ENCODE measurements at regions not wholly inside any gene's neighbourhood (a gene's known extent, or its start where the extent isn't known, plus 50 kb on each side); places are given as distances from the start of the nearest gene placed in this dataset.
"Not testable (repeated sequence)": the region's sequence is repeated elsewhere in the genome, so short reads cannot be mapped to it uniquely, and the experiment has no call there.

- no peaks in the 10 kb centered on the region for H3K9me3 ChIP-seq (ENCODE audit: low read depth, low read length, poor library complexity, severe bottlenecking)
- ChIA-PET CTCF (interaction anchor here (0.6 kb wide), 1 partner anchor 95 kb away, joined by 3 read pairs; no protein-coding TSS in a partner anchor), POLR2A (ENCODE audit: low non-redundant PET) (no interaction called here)
- DNase-seq (ENCODE audit: low spot score) = no peak
- H3K36me3 ChIP-seq (ENCODE audit: insufficient read depth, low read length, poor library complexity, severe bottlenecking) = no peaks in the 10 kb centered on the region
- no peaks in the 10 kb centered on the region for H3K4me1 ChIP-seq (ENCODE audit: insufficient read depth, low read length, poor library complexity, severe bottlenecking)
- H3K4me3 ChIP-seq (ENCODE audit: low read depth, low read length, poor library complexity, severe bottlenecking) = no peak overlapping the region
- intact Hi-C loops (cut with micrococcal nuclease; ENCODE audit: unreplicated experiment) = no loop called here
- no peaks in the 10 kb centered on the region for H3K27me3 ChIP-seq (replicated peaks; ENCODE audit: insufficient read depth, low read depth, low read length, poor library complexity)
- no peak overlapping the region for H3K27ac ChIP-seq (ENCODE audit: low read depth, low read length, poor library complexity, severe bottlenecking)
- TF ChIP-seq, protein P1, sequence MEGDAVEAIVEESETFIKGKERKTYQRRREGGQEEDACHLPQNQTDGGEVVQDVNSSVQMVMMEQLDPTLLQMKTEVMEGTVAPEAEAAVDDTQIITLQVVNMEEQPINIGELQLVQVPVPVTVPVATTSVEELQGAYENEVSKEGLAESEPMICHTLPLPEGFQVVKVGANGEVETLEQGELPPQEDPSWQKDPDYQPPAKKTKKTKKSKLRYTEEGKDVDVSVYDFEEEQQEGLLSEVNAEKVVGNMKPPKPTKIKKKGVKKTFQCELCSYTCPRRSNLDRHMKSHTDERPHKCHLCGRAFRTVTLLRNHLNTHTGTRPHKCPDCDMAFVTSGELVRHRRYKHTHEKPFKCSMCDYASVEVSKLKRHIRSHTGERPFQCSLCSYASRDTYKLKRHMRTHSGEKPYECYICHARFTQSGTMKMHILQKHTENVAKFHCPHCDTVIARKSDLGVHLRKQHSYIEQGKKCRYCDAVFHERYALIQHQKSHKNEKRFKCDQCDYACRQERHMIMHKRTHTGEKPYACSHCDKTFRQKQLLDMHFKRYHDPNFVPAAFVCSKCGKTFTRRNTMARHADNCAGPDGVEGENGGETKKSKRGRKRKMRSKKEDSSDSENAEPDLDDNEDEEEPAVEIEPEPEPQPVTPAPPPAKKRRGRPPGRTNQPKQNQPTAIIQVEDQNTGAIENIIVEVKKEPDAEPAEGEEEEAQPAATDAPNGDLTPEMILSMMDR (conservative IDR thresholded peaks at IDR 0.05; ENCODE audit: low read depth, low read length) = no peak
- TF ChIP-seq EZH2 (IDR thresholded peaks at IDR 0.05; ENCODE audit: borderline replicate concordance, low read depth, low read length, poor library complexity, severe bottlenecking) = no peak
- BruUV-seq (replicated peaks) = no TSS peak
Measured at GRCh38 chr3:94483403-94483802, 420.5 kb downstream of the NSUN3 start.

- POLR2A ChIA-PET (ENCODE audit: low non-redundant PET) = no interaction called here
- H3K9me3 ChIP-seq (ENCODE audit: low read depth, low read length, poor library complexity, severe bottlenecking) = no peaks in the 10 kb centered on the region
- no peaks in the 10 kb centered on the region for H3K27me3 ChIP-seq (replicated peaks; ENCODE audit: insufficient read depth, low read depth, low read length, poor library complexity)
- no peaks in the 10 kb centered on the region for H3K4me1 ChIP-seq (ENCODE audit: insufficient read depth, low read length, poor library complexity, severe bottlenecking)
- no peaks in the 10 kb centered on the region for H3K36me3 ChIP-seq (ENCODE audit: insufficient read depth, low read length, poor library complexity, severe bottlenecking)
- no peak overlapping the region for H3K27ac ChIP-seq (ENCODE audit: low read depth, low read length, poor library complexity, severe bottlenecking)
- H3K4me3 ChIP-seq (ENCODE audit: low read depth, low read length, poor library complexity, severe bottlenecking) = no peak overlapping the region
- CTCF ChIA-PET = no interaction called here
- intact Hi-C loops (cut with micrococcal nuclease; ENCODE audit: unreplicated experiment) = loop anchor here (10.0 kb wide), 1 partner anchor 60 kb away; no protein-coding TSS in a partner anchor
- BruUV-seq (replicated peaks) = no TSS peak
- TF ChIP-seq, protein P1 (conservative IDR thresholded peaks at IDR 0.05; ENCODE audit: low read depth, low read length) = no peak
- TF ChIP-seq EZH2 (IDR thresholded peaks at IDR 0.05; ENCODE audit: borderline replicate concordance, low read depth, low read length, poor library complexity, severe bottlenecking) = no peak
- DNase-seq (ENCODE audit: low spot score) = no peak
Measured at GRCh38 chr3:94494992-94495391, 432.1 kb downstream of the NSUN3 start.

DNA sequence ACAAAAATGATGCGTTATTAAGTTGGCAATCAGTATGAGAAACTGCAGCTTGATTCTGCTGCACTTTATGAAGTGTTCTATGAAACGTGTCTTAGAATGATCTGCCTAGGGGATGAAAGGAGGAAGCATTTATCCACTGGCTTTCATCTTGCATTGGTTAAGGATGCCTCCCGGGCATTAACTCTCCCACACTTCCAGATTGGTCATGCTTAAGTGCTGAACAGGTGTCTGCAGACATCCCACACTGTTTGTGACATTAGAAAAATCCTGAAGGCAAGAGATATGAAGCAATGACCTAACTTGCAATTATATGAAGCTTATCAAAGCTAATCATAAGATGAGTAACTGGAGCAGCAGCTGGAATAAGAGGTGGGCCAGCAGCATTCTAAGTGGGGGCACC is 437.3 kb downstream of the NSUN3 start:
- intact Hi-C loops (cut with micrococcal nuclease; ENCODE audit: unreplicated experiment) = loop anchor here (10.0 kb wide), 1 partner anchor 385 kb away; no protein-coding TSS in a partner anchor
- no TSS peak for BruUV-seq (replicated peaks)
- CTCF ChIA-PET = no interaction called here

GRCh38 chr3:94507354-94507753 is 444.5 kb downstream of the NSUN3 start:
- H3K4me1 ChIP-seq (ENCODE audit: insufficient read depth, low read length, poor library complexity, severe bottlenecking); DNase-seq (ENCODE audit: low spot score); POLR2A ChIA-PET (ENCODE audit: low non-redundant PET); H3K27ac ChIP-seq (ENCODE audit: low read depth, low read length, poor library complexity, severe bottlenecking); H3K9me3 ChIP-seq (ENCODE audit: low read depth, low read length, poor library complexity, severe bottlenecking); H3K4me3 ChIP-seq (ENCODE audit: low read depth, low read length, poor library complexity, severe bottlenecking); BruUV-seq (replicated peaks); H3K27me3 ChIP-seq (replicated peaks; ENCODE audit: insufficient read depth, low read depth, low read length, poor library complexity); H3K36me3 ChIP-seq (ENCODE audit: insufficient read depth, low read length, poor library complexity, severe bottlenecking); CTCF ChIA-PET: not testable (repeated sequence)
- intact Hi-C loops (cut with micrococcal nuclease; ENCODE audit: unreplicated experiment) = loop anchor here (5.0 to 10.0 kb wide), 2 partner anchors 260 to 393 kb away; no protein-coding TSS in a partner anchor

More for the DNA sequence above, 437.3 kb downstream of the NSUN3 start:
- Histone ChIP-seq H3K36me3 (ENCODE audit: insufficient read depth, low read length, poor library complexity, severe bottlenecking) (no peaks in the 10 kb centered on the region), H3K27ac (ENCODE audit: low read depth, low read length, poor library complexity, severe bottlenecking) (no peak overlapping the region), H3K4me1 (ENCODE audit: insufficient read depth, low read length, poor library complexity, severe bottlenecking) (no peaks in the 10 kb centered on the region), H3K4me3 (ENCODE audit: low read depth, low read length, poor library complexity, severe bottlenecking) (no peak overlapping the region), H3K27me3 (replicated peaks; ENCODE audit: insufficient read depth, low read depth, low read length, poor library complexity) (no peaks in the 10 kb centered on the region), H3K9me3 (ENCODE audit: low read depth, low read length, poor library complexity, severe bottlenecking) (no peaks in the 10 kb centered on the region)
- DNase-seq (ENCODE audit: low spot score) = no peak
- TF ChIP-seq, protein P1 (conservative IDR thresholded peaks at IDR 0.05; ENCODE audit: low read depth, low read length) = no peak
- no peak for TF ChIP-seq EZH2 (IDR thresholded peaks at IDR 0.05; ENCODE audit: borderline replicate concordance, low read depth, low read length, poor library complexity, severe bottlenecking)
- POLR2A ChIA-PET (ENCODE audit: low non-redundant PET) = no interaction called here

Measured in A673 (cell line).